ENCODE measurements at regions not wholly inside any gene's neighbourhood (a gene's known extent, or its start where the extent isn't known, plus 50 kb on each side); places are given as distances from the start of the nearest gene placed in this dataset.
"Not testable (repeated sequence)": the region's sequence is repeated elsewhere in the genome, so short reads cannot be mapped to it uniquely, and the experiment has no call there.

DNA sequence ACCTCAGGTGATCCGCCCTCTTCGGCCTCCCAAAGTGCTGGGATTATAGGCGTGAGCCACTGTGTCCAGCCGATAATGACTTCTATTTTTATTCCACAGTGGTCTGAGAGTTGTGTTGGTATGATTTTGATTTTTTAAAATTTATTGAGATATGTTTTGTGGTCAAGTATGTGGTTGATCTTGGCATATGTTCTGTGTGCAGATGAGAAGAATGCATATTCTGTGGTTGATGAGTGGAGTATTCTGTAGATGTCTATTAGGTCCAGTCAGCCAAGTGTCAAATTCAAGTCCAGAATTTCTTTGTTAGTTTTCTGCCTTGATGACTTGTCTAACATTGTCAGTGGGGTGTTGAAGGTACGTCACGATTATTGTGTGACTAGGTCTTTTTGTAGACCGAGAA is 338.2 kb upstream of the TARS1 start:
- TF ChIP-seq, protein P1, sequence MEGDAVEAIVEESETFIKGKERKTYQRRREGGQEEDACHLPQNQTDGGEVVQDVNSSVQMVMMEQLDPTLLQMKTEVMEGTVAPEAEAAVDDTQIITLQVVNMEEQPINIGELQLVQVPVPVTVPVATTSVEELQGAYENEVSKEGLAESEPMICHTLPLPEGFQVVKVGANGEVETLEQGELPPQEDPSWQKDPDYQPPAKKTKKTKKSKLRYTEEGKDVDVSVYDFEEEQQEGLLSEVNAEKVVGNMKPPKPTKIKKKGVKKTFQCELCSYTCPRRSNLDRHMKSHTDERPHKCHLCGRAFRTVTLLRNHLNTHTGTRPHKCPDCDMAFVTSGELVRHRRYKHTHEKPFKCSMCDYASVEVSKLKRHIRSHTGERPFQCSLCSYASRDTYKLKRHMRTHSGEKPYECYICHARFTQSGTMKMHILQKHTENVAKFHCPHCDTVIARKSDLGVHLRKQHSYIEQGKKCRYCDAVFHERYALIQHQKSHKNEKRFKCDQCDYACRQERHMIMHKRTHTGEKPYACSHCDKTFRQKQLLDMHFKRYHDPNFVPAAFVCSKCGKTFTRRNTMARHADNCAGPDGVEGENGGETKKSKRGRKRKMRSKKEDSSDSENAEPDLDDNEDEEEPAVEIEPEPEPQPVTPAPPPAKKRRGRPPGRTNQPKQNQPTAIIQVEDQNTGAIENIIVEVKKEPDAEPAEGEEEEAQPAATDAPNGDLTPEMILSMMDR (IDR thresholded peaks at IDR 0.05): no peak
- TF ChIP-seq POLR2AphosphoS5 (IDR thresholded peaks at IDR 0.05; ENCODE audit: insufficient read depth in 1 of 2, low read depth in 1 of 2) (no peak), POLR2A (IDR thresholded peaks at IDR 0.05) (no peak)
- H3K4me3 ChIP-seq: no peak overlapping the region
- intact Hi-C loops (cut with DNase I): no loop called here
- no peaks in the 10 kb centered on the region for H3K4me1 ChIP-seq
- no peak overlapping the region for H3K27ac ChIP-seq
- no peaks in the 10 kb centered on the region for H3K9me3 ChIP-seq
- no peaks in the 10 kb centered on the region for H3K27me3 ChIP-seq
- no peak for DNase-seq (ENCODE audit: extremely low spot score in 2 of 2)
- no peaks in the 10 kb centered on the region for H3K36me3 ChIP-seq

DNA sequence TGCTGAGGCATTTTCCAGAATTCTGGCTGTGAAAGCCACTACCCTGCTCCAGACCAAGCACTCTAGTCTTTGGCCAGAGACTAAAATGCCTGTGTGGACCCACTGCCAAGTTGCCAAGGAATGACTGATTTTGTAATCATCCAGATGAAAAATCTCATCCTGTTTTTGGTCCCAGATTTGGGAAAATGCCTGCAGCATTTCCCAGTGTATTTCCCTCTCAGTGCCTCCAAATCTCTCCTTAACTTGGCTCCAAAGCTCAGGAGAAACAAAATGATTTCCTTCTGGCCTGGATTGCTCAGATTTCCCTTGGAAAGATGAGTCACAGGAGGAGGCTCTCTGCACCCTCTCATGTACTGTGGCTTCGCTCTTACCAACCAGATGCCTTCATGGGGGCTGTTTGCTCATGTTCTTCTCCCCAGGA is 335.2 kb upstream of the TARS1 start:
- TF ChIP-seq, protein P1 (IDR thresholded peaks at IDR 0.05): no peak
- TF ChIP-seq POLR2A (IDR thresholded peaks at IDR 0.05) (no peak), POLR2AphosphoS5 (IDR thresholded peaks at IDR 0.05; ENCODE audit: insufficient read depth in 1 of 2, low read depth in 1 of 2) (no peak)
- H3K27me3 ChIP-seq: no peaks in the 10 kb centered on the region
- DNase-seq (ENCODE audit: extremely low spot score in 2 of 2): no peak
- no peaks in the 10 kb centered on the region for H3K4me1 ChIP-seq
- H3K4me3 ChIP-seq: no peak overlapping the region
- H3K36me3 ChIP-seq: no peaks in the 10 kb centered on the region
- intact Hi-C loops (cut with DNase I): no loop called here
- no peak overlapping the region for H3K27ac ChIP-seq
- H3K9me3 ChIP-seq: no peaks in the 10 kb centered on the region

DNA sequence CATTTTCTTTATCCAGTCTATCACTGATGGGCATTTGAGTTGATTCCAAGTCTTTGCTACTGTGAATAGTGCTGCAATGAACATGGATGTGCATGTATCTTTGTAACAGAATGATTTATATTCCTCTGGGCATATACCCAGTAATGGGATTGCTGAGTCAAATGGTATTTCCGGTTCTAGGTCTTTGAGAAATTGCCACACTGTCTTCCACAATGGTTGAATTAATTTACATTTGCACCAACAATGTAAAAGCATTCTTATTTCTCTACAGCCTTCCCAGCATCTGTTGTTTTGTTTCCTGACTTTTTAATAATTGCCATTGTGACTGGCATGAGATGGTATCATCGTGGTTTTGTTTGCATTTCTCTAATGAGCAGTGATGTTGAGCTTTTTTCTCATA is 330.3 kb upstream of the TARS1 start:
- intact Hi-C loops (cut with DNase I); H3K27me3 ChIP-seq; H3K4me1 ChIP-seq; H3K4me3 ChIP-seq; H3K27ac ChIP-seq; H3K36me3 ChIP-seq; H3K9me3 ChIP-seq; DNase-seq (ENCODE audit: extremely low spot score in 2 of 2): not testable (repeated sequence)

DNA sequence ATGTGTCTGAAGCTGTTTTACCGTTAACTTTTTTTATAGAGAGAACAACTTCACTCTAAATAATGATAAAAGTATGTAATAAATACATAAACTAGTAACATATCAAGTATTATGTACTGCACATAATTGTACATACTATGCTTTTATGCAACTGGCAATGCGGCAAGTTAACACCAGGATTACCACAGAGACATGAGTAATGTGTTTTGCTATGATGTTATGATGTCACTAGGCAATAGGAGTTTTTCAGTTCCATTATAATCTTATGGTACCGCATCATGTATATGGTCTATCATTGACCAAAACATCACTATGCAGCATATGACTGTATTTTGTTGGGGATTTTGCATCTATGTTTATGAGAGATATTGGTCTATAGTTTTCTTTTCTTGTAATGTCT is 326.4 kb upstream of the TARS1 start:
- TF ChIP-seq, protein P1 (IDR thresholded peaks at IDR 0.05): no peak
- TF ChIP-seq POLR2A (IDR thresholded peaks at IDR 0.05): no peak
- no peak for TF ChIP-seq POLR2AphosphoS5 (IDR thresholded peaks at IDR 0.05; ENCODE audit: insufficient read depth in 1 of 2, low read depth in 1 of 2)
- no peaks in the 10 kb centered on the region for H3K4me1 ChIP-seq
- DNase-seq (ENCODE audit: extremely low spot score in 2 of 2): no peak
- no peak overlapping the region for H3K27ac ChIP-seq
- no peaks in the 10 kb centered on the region for H3K9me3 ChIP-seq
- no peaks in the 10 kb centered on the region for H3K27me3 ChIP-seq
- H3K4me3 ChIP-seq: no peak overlapping the region
- intact Hi-C loops (cut with DNase I): no loop called here
- no peaks in the 10 kb centered on the region for H3K36me3 ChIP-seq

DNA sequence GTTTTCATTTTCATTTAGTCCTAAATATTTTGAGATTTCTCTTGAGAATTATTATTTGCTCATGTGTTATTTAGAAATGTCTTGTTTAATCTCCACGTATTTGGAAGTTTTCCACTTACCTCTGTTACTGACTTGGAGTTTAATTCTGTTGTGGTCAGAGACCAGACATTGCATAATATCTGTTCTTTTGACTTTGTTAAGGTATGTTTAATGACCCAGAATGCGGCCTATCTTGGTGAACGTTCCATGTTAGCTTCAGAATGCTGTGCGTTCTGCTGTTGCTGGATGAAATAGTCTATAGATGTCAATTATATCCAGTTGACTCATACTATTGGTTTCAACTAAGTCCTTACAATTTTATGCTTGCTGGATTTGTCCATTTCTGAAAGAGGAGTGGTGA is 325.3 kb upstream of the TARS1 start:
- H3K27ac ChIP-seq: no peak overlapping the region
- intact Hi-C loops (cut with DNase I): no loop called here
- H3K27me3 ChIP-seq: no peaks in the 10 kb centered on the region
- H3K36me3 ChIP-seq: no peaks in the 10 kb centered on the region
- H3K4me1 ChIP-seq: no peaks in the 10 kb centered on the region
- no peak for DNase-seq (ENCODE audit: extremely low spot score in 2 of 2)
- no peaks in the 10 kb centered on the region for H3K9me3 ChIP-seq
- TF ChIP-seq POLR2AphosphoS5 (IDR thresholded peaks at IDR 0.05; ENCODE audit: insufficient read depth in 1 of 2, low read depth in 1 of 2): no peak
- TF ChIP-seq, protein P1 (IDR thresholded peaks at IDR 0.05): no peak
- no peak for TF ChIP-seq POLR2A (IDR thresholded peaks at IDR 0.05)
- no peak overlapping the region for H3K4me3 ChIP-seq

Data from vagina (tissue), 2 donors.